NB4 (cell line): ENCODE measurements at regions not wholly inside any gene's neighbourhood (a gene's known extent, or its start where the extent isn't known, plus 50 kb on each side); places are given as distances from the start of the nearest gene placed in this dataset.

ENCODE experiments used
- CTCF ChIP-seq: IDR thresholded peaks from one replicate; pipeline ENCODE4 v1.5.1; 2012; ENCODE audit warnings: low read depth, low read length
- POLR2A ChIP-seq: IDR thresholded peaks from 2 replicates; pipeline ENCODE4 v1.6.1; 2011; ENCODE audit warnings: mild to moderate bottlenecking; ENCODE audit not compliant: insufficient read length; ENCODE audit errors: extremely low read depth
- TF ChIP-seq, protein P1 (sequence below): IDR thresholded peaks from 2 replicates; pipeline ENCODE4 v1.6.1; 2011; ENCODE audit warnings: low read depth, low read length

DNA sequence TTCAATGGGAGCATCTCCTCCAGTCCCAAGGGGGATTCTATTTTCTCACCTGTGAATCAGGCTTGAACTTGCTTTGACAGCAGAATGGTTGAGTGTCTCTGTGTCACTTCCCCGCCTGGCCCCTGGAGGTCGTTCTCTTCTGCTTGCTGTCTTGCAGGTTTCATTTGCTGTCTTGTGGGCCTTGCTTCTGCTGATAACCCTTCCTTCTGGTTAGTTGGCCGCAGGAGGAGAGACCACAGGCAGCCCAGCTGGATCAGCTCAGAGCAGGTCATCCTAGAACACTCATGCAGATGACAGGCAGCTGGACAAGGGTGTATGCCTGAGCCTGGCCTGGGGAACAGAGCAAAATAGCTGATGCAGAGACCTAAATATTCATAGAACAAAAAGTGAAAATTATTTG is 344.2 kb upstream of the ADARB2 start:
- TF ChIP-seq POLR2A (no peak), CTCF (no peak)
- TF ChIP-seq, protein P1, sequence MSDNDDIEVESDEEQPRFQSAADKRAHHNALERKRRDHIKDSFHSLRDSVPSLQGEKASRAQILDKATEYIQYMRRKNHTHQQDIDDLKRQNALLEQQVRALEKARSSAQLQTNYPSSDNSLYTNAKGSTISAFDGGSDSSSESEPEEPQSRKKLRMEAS = no peak
